ENCODE measurements at regions not wholly inside any gene's neighbourhood (a gene's known extent, or its start where the extent isn't known, plus 50 kb on each side); places are given as distances from the start of the nearest gene placed in this dataset.
A peak's percentile ranks its signal among the peaks of the same experiment; 100 is the strongest.

- no peak for DNase-seq
Observed at GRCh38 chr18:30288662-30289414, 753.7 kb downstream of the DSC3 start.

- peak; percentile 61 for DNase-seq
Observed at GRCh38 chr18:30280861-30281470, 761.6 kb downstream of the DSC3 start.

GRCh38 chr18:30280186-30280585 lies 762.4 kb downstream of the DSC3 start:
- DNase-seq, result no peak

GRCh38 chr18:30277676-30278075 lies 764.9 kb downstream of the DSC3 start:
- DNase-seq, result no peak

GRCh38 chr18:30271716-30272115 lies 770.8 kb downstream of the DSC3 start:
- no peak for DNase-seq

GRCh38 chr18:30265190-30265589 lies 777.4 kb downstream of the DSC3 start:
- DNase-seq, result no peak

GRCh38 chr18:30254331-30254730 lies 788.2 kb downstream of the DSC3 start:
- no peak for DNase-seq

GRCh38 chr18:30248056-30248455 lies 794.5 kb downstream of the DSC3 start:
- no peak for DNase-seq

- DNase-seq, result no peak
Observed at GRCh38 chr18:30245766-30246455, 796.6 kb downstream of the DSC3 start.

- DNase-seq, result no peak
Observed at GRCh38 chr18:30234755-30235154, 807.8 kb downstream of the DSC3 start.

- no peak for DNase-seq
Observed at GRCh38 chr18:30211112-30211511, 831.4 kb downstream of the DSC3 start.

- DNase-seq, result no peak
Observed at GRCh38 chr18:30208546-30208945, 834.0 kb downstream of the DSC3 start.

GRCh38 chr18:30192216-30192615 lies 850.3 kb downstream of the DSC3 start:
- no peak for DNase-seq

- DNase-seq, result no peak
Observed at GRCh38 chr18:30186245-30186644, 856.3 kb downstream of the DSC3 start.

GRCh38 chr18:30177056-30177455 lies 865.5 kb downstream of the DSC3 start:
- peak; percentile 28 for DNase-seq

- no peak for DNase-seq
Observed at GRCh38 chr18:30175621-30176225, 866.8 kb downstream of the DSC3 start.

GRCh38 chr18:30175061-30175574 lies 867.4 kb downstream of the DSC3 start:
- no peak for DNase-seq

- no peak for DNase-seq
Observed at GRCh38 chr18:30163573-30163972, 879.0 kb downstream of the DSC3 start.

- no peak for DNase-seq
Observed at GRCh38 chr18:30160124-30160523, 882.4 kb downstream of the DSC3 start.

- DNase-seq, result no peak
Observed at GRCh38 chr18:30150586-30151250, 891.8 kb downstream of the DSC3 start.

- no peak for DNase-seq
Observed at GRCh38 chr18:30149585-30149984, 893.0 kb downstream of the DSC3 start.

- DNase-seq, result no peak
Observed at GRCh38 chr18:30142870-30143269, 899.7 kb downstream of the DSC3 start.

GRCh38 chr18:30142248-30142647 lies 900.3 kb downstream of the DSC3 start:
- DNase-seq, result no peak

Measured in fibroblast of skin of right biceps (primary cell).